HG03460 (cell line): ENCODE measurements at regions not wholly inside any gene's neighbourhood (a gene's known extent, or its start where the extent isn't known, plus 50 kb on each side); places are given as distances from the start of the nearest gene placed in this dataset.

Source experiments
- ATAC-seq: cut with Tn5 transposase; IDR thresholded peaks from one replicate; pipeline ENCODE4 v1.9.1; 2021; ENCODE audit not compliant: unreplicated experiment

GRCh38 chr15:85976102-85976501 is 103.6 kb upstream of the AGBL1 start:
- no peak for ATAC-seq

- ATAC-seq: no peak
Measured at GRCh38 chr15:85976986-85977385, 102.7 kb upstream of the AGBL1 start.

GRCh38 chr15:85977586-85977985 is 102.1 kb upstream of the AGBL1 start:
- ATAC-seq: no peak

DNA sequence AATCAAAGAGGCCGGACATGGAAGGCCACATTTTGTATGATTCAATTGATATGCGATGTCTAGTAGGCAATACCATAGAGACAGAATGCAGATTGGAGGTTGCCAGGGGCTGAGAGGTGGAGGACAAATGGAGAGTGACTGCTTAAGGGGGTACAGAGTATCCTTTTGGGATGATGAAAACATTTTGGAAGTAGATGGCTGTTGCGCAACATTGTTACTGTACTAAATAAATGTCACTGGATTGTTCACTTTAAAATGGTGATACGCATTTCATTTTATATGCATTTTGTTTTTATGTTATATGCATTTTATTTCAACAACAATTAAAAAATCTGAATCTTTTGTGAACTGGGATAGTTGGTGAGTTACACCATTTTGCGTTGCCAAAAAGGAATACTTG is 99.7 kb upstream of the AGBL1 start:
- ATAC-seq: no peak

GRCh38 chr15:85980946-85981345 is 98.7 kb upstream of the AGBL1 start:
- no peak for ATAC-seq

- no peak for ATAC-seq
Measured at GRCh38 chr15:85984241-85984640, 95.4 kb upstream of the AGBL1 start.

DNA sequence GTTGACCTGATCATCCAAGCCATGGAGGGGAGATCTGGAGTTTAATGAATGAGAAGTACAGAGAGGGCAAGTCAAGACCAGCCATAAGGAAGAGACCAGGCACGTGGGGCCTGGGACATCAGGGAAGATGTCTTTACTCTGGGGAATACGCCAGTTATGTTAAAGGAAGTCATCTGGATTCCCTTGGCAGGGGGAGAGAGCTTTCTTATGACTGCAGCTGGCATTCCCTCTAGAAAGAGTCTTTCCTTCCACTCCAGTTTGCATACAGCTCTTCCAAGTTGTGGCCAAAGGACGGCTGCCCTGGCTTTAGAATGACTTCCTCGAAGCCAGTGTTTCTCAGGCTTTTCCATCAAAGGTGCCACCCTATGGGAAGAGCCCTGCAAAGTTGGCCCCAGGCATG is 93.6 kb upstream of the AGBL1 start:
- ATAC-seq: no peak

DNA sequence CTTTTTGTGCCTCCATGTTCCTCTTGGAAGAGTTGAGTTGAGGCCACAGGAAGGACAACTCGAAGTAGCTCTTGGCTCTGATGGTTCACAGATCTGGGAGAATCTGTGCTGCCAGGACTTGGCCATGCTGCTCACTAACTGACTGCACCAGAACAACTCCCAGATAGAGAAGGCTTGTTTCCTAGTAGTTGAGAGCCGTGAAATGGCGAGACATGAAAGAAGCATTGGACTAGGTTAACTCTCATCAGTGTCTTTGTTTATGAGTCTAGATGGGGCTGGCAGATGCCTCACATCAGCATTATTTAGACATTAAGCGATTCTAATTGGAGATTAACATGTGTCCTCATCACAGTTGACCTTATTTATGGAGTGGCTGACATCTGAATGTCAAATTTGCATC is 92.9 kb upstream of the AGBL1 start:
- ATAC-seq: no peak

GRCh38 chr15:85988741-85989140 is 90.9 kb upstream of the AGBL1 start:
- no peak for ATAC-seq

DNA sequence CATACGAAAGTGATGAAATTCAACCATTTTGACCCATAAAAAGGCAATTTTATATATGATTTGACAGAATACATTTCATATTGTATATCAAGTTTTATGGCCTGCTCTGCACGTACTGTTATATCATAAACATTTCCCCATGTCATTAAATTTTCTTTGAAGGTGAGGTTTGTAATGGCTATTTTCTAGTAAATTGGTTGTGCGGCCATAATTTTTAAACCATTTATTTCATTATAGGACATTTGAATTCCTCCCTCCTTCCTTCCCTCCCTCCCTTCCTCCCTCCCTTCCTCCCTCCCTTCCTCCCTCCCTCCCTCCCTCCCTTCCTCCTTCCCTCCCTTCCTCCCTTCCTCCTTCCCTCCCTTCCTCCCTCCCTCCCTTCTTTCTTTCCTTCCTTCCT is 87.4 kb upstream of the AGBL1 start:
- ATAC-seq: no peak

DNA sequence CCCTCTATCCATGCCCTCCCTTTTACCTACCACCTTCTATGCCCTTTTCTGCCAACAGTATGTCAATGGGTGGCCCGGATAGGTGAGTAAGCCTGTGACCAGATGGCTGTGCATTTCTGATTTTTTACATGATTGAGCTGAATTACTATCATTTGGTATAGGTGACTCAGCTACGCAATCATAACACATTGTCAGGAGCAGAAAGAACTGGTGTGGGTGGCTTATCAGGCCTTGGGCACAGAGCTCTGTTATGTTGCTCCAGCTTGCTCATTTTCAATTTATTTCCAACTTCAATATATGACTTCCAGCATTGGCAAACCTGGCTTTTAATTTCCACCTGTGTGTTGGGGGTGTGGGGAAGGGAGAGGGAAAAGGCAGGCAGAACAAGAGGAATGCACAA is 86.6 kb upstream of the AGBL1 start:
- ATAC-seq: no peak

- ATAC-seq: no peak
Measured at GRCh38 chr15:85997618-85998017, 82.1 kb upstream of the AGBL1 start.

DNA sequence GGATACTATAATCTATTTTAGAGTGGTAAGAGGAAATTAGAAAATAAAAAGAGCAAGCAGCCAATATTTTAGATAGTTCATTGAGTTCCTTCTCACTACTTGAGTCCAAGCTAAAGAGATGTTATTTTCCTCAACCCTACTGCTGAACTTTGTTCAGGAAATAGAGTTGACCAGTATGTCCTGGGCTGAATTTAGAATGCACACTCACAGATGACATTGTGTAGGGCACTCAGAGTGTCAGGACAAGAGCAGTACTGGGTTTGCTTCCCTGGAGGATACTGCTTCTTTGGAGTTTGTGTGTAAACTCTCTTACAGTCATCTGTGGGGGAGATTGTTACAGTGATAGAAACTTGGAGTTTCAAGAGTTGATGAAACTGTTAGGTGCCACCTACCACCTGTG is 80.0 kb upstream of the AGBL1 start:
- no peak for ATAC-seq

GRCh38 chr15:86001200-86001599 is 78.5 kb upstream of the AGBL1 start:
- no peak for ATAC-seq

GRCh38 chr15:86002444-86002843 is 77.2 kb upstream of the AGBL1 start:
- ATAC-seq: no peak

- ATAC-seq: no peak
Measured at GRCh38 chr15:86004061-86004460, 75.6 kb upstream of the AGBL1 start.

DNA sequence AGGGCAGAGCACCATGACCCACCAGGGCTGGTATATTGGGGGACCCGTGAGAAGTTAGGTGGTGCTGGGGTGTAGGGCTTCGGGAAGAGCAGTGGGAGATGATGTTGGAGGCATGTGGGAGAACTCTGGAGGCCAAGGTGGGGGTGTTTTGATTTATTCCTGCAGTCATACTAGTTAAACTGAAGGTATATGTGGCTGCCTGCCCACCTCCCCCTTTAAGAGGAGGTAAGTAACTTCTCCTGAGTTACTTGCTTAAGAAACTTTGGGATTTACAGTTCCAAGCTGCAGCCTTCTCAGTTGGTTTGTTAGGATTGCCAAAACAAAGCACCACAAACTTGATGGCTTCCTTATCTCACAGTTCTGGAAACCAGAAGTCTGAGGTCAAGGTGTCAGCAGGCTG is 73.1 kb upstream of the AGBL1 start:
- no peak for ATAC-seq

DNA sequence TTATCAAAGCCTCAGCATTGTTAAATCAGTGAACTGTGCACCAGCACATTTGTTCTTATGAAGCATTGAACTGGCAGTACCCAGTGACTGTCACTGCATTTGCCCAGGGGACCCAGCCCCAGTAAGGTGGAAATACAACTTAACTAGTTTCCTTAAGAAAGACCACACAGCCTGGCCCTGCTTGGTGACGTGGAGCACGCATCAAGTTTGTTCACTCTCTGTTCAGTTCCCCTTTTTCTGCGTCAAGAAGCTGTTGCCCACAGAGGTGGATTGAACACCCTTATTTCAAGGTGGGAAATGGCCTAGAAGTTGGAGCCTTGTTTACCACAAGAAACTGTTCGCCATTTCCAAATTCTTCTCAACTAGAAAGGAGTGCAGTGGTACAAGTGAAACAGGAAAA is 69.9 kb upstream of the AGBL1 start:
- ATAC-seq: no peak

DNA sequence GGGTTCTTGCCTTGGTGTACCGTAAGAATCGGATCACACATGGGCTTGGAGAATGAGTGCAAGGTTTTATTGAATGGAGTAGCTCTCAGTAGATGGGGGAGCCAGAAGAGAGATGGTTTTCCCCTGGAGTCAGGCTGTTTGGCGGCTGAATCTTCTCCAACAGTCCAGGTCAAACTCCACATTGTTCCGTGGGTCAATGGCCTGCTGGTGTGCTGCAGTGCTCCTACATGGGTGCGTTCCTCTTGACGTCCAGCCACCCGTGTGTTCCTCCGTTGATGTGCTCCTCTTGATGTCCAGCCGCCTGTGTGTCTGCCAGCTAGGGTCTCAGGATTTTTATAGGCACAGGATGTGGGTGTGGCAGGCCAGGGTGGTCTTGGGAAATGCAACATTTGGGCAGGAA is 69.3 kb upstream of the AGBL1 start:
- ATAC-seq: no peak

GRCh38 chr15:86010891-86011290 is 68.8 kb upstream of the AGBL1 start:
- ATAC-seq: no peak

GRCh38 chr15:86014016-86014415 is 65.7 kb upstream of the AGBL1 start:
- ATAC-seq: no peak

- no peak for ATAC-seq
Measured at GRCh38 chr15:86016750-86017149, 62.9 kb upstream of the AGBL1 start.

GRCh38 chr15:86018679-86019078 is 61.0 kb upstream of the AGBL1 start:
- ATAC-seq: no peak
